ENCODE measurements at regions not wholly inside any gene's neighbourhood (a gene's known extent, or its start where the extent isn't known, plus 50 kb on each side); places are given as distances from the start of the nearest gene placed in this dataset.

DNA sequence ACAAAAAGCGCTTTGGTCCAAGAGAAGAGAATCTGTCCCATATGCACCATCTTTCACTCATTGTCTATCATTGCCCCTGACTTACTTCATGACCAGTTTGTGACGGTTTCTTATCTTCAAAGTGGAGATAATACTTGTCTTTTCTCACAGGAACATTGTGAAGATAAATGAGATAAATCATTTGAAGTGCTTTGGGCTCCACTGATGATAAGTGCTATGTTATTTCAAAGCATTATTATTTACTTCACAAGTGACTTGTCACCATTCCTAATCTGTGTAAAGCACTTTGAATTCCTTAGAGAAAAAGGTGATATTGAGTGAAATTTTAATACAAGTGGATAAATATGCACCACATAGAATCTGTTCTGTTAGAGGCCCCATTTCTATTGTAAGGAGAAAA lies 731.6 kb upstream of the PTBP2 start:
- TF ChIP-seq, protein P1, sequence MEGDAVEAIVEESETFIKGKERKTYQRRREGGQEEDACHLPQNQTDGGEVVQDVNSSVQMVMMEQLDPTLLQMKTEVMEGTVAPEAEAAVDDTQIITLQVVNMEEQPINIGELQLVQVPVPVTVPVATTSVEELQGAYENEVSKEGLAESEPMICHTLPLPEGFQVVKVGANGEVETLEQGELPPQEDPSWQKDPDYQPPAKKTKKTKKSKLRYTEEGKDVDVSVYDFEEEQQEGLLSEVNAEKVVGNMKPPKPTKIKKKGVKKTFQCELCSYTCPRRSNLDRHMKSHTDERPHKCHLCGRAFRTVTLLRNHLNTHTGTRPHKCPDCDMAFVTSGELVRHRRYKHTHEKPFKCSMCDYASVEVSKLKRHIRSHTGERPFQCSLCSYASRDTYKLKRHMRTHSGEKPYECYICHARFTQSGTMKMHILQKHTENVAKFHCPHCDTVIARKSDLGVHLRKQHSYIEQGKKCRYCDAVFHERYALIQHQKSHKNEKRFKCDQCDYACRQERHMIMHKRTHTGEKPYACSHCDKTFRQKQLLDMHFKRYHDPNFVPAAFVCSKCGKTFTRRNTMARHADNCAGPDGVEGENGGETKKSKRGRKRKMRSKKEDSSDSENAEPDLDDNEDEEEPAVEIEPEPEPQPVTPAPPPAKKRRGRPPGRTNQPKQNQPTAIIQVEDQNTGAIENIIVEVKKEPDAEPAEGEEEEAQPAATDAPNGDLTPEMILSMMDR (IDR thresholded peaks at IDR 0.05; ENCODE audit: insufficient read depth, low read depth, low read length) = no peak
- TF ChIP-seq EZH2 (IDR thresholded peaks at IDR 0.05; ENCODE audit: insufficient read depth, low read length) = no peak

All from astrocyte (in vitro differentiated cells and primary cell).